ENCODE measurements at regions not wholly inside any gene's neighbourhood (a gene's known extent, or its start where the extent isn't known, plus 50 kb on each side); places are given as distances from the start of the nearest gene placed in this dataset.

GRCh38 chr2:76447294-76447693 is 736.6 kb upstream of the GCFC2 start:
- TF ChIP-seq CTCF (IDR thresholded peaks at IDR 0.05; ENCODE audit: poor library complexity): no peak
- TF ChIP-seq EZH2 (IDR thresholded peaks at IDR 0.05; ENCODE audit: borderline replicate concordance): no peak
- TF ChIP-seq EZH2phosphoT487 (IDR thresholded peaks at IDR 0.05; ENCODE audit: low read depth, severe bottlenecking, unreplicated experiment): no peak

Measured in hepatocyte (in vitro differentiated cells).